IPS-18c (cell line): ENCODE measurements at regions not wholly inside any gene's neighbourhood (a gene's known extent, or its start where the extent isn't known, plus 50 kb on each side); places are given as distances from the start of the nearest gene placed in this dataset.

Source experiments
- H3K4me3 ChIP-seq: 2 replicates; pipeline ENCODE4 v1.7.0; 2013; ENCODE audit warnings: low read depth, mild to moderate bottlenecking, low read length, moderate library complexity; ENCODE audit not compliant: insufficient read depth
- H3K9me3 ChIP-seq: one replicate; pipeline ENCODE4 v1.6.1; 2013; ENCODE audit warnings: mild to moderate bottlenecking, low read length, moderate library complexity; ENCODE audit not compliant: control insufficient read depth, insufficient read depth

DNA sequence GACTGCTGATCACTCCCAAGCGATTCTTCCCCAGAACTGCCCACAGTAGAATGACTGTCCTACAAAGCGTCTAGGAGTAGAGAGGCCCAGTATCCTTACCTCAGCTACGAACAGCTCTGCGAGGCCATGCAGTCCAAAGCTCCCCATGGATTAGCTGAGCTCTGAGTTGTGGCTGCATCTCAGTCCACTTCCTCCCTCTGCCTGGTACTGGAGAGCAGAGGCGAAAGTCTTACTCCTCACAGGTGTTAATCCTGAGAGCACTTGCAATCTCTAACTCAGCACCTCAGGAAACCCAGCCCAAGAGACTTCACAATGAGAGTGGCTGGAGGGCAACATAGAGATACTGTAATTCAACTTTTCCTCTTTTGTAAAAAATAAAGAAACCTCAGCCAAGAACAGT lies 493.1 kb downstream of the BCAT1 start:
- no peak overlapping the region for H3K4me3 ChIP-seq
- H3K9me3 ChIP-seq = no peaks in the 10 kb centered on the region

- Histone ChIP-seq H3K4me3 (no peak overlapping the region), H3K9me3 (no peaks in the 10 kb centered on the region)
Measured at GRCh38 chr12:24447678-24448077, 498.2 kb upstream of the SOX5 start.

DNA sequence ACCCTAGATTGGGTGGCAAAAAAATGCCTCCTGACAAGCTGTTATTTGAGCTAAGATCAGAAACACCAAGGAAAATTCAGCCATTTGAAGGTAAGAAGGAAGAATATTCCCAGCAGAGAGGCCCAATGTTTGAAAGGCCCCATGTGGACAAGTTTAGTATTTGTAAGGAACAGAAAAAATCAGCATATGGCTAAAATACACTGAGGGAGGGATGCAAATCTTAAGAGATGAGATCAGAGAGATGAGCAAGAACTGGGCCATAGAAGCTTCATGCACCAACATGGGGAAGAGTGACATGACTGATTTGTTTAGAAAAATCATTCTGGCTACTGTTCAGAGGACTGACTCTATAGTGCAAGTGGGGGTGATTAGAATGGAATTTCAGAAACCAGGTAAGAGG lies 496.8 kb upstream of the SOX5 start:
- Histone ChIP-seq H3K4me3 (no peak overlapping the region), H3K9me3 (no peaks in the 10 kb centered on the region)

DNA sequence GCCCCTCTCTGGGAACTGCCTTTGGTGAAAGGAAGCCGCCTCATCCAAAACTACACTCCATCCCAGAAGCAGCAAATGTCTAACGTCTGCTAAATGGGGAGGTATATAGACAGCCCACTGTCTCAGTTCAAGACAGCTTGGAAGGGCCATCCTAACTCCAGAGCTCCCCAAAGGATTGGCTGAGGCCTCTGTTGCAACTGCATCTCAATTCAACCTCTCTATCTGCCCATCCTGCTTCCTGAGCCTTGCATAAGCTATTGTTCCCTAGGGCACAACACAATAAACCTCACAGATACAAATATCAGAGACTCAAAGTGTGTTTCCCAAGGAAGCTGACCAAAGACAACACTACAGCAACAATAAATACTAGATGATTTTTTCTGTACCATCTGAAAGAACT lies 495.2 kb upstream of the SOX5 start:
- H3K9me3 ChIP-seq = peaks cover 2% of the 10 kb centered on the region
- no peak overlapping the region for H3K4me3 ChIP-seq

DNA sequence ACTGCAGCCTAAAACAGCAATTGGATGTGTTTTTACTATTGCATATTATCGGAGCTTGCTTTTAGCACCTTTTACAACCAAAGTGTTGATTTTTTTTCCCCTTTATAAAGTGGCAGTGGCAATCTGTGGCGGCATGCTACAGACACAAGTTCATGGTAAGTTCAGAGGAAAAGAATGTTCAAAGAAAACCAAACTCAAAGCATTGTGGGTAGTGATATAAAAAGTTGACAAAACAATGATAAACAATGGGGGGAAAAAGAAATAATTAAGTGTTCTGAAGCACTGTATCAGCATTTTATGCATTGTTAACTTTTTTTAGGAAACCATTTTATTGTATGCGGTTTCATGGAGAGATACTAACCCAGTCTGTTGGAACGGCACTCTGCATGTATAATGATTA lies 492.0 kb upstream of the SOX5 start:
- peaks cover 2% of the 10 kb centered on the region for H3K9me3 ChIP-seq
- no peak overlapping the region for H3K4me3 ChIP-seq

DNA sequence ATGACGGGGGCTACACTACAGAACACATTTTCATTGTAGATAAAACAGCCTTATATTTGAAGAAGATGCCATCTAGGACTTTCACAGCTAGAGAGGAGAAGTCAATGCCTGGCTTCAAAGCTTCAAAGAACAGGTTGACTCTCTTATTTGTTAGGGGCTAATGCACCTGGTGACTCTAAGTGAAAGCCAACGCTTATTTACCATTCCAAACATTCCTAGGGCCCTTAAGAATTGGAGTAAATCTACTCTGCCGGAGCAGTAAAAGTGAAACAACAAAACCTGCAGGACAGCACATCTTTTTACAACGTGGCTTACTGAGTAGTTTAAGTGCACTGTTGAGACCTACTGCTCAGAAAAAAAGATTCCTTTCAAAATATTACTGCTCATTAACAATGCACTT lies 487.2 kb upstream of the SOX5 start:
- Histone ChIP-seq H3K9me3 (peaks cover 2% of the 10 kb centered on the region), H3K4me3 (no peak overlapping the region)

GRCh38 chr12:24431872-24432271 lies 482.4 kb upstream of the SOX5 start:
- H3K9me3 ChIP-seq = no peaks in the 10 kb centered on the region
- H3K4me3 ChIP-seq = no peak overlapping the region

- Histone ChIP-seq H3K9me3 (no peaks in the 10 kb centered on the region), H3K4me3 (no peak overlapping the region)
Measured at GRCh38 chr12:24427776-24428175, 478.3 kb upstream of the SOX5 start.

DNA sequence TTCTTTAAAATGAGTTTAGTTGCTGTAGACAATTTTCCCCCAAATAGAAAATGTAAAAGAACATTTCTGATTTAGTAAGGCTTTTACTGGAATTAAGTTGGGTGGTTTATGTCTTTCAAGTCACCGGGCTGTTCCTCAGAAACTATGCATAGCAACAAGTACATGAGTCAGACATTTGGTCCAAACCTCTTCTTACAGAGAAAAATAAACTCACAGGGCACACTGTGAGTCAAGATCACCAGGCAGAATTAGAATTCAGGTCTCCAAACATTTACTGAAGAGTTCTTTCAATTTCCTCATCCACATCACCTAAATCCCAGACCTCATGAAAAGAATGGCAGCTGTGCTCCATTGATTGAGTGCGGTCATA lies 476.1 kb upstream of the SOX5 start:
- H3K9me3 ChIP-seq = no peaks in the 10 kb centered on the region
- no peak overlapping the region for H3K4me3 ChIP-seq

DNA sequence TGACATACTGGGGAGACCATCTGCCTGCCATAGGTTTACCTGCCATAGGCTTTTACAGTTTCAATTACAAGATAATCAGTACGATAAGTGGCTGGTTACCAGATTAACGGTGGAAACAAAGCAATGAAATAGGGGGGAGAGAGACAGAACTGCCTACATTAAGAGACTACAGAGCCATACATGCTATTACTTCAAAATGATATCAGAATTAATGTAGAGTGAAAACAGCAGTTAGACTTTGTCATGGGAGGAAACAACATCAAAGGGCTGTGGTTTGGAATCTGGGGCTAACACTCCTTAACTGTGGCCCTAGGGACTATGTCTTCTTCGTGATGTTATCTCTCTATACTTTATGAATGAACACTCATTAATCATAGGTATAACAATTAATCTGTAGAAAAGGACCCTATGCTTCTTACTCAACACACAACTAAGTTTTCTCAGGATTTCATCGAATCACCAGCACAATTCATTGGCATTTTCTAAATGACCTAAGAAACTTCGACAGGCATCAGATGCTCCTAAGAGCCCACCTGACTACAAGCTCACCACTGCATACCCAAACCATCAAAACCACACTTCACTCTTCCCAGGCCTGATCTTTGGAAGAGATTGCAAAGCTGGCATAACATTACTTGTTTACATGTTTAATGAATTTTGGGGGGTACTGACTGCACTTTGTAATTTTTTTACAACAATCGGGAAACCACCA lies 475.6 kb upstream of the SOX5 start:
- Histone ChIP-seq H3K4me3 (no peak overlapping the region), H3K9me3 (no peaks in the 10 kb centered on the region)

DNA sequence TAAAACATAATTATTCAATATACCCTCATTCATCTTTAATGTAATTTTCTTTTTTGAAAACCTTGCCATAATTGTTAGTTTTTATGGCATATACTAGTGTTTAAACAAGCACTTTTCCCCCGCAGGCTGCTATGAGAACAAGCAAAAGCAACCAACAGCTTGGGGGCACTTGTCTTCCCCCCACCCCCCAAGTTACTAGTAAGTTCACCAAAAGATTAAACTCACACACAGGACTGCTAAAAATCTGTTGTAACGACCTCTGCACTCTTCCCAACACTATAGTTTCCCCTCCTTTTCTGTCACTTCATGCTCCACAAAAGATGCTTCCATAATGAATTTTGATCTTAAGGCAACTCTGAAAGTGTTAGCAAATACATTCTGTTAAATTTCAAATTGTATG lies 474.9 kb upstream of the SOX5 start:
- H3K9me3 ChIP-seq = no peaks in the 10 kb centered on the region
- H3K4me3 ChIP-seq = no peak overlapping the region

- H3K9me3 ChIP-seq = no peaks in the 10 kb centered on the region
Measured at GRCh38 chr12:24423611-24424010, 474.1 kb upstream of the SOX5 start.

DNA sequence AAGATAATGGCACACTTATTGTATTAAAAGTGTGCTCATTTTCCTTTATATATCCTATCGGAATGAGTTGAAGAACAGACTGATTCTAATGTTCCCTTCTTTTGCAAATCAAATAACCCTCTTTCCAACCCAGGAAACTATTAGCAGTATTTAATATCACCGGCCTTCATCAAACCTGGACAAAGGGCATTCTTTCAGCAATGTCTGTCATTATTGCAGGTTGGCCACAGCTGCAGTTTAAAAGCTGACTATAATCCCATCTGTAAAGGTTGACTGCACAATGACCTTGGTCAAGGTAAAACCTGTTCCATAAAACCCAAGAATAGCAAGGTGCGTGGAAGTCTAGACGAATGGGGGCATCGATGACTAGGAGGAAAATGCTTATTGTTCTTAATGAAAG lies 472.3 kb upstream of the SOX5 start:
- H3K9me3 ChIP-seq = no peaks in the 10 kb centered on the region
- H3K4me3 ChIP-seq = no peak overlapping the region

More at GRCh38 chr12:24423611-24424010, 474.1 kb upstream of the SOX5 start:
- H3K4me3 ChIP-seq = no peak overlapping the region

DNA sequence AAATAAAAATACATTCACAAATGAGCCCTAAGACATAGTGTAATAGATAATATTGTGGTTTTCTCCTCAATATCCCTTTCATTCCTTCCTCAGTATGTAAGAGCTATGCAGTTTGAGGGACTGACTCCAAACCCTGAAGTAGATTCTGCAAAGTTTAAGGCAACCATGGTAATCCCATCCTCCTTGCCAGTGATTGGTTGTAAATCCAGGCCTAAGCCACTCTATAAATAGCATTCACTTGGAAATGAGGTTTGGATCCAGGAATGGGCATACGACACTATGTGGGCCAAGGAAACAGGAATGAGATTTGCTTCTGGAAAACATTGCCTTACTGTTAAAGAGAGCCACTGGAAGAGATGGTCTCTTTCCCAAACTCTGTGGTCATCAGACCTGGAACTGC lies 468.7 kb upstream of the SOX5 start:
- H3K4me3 ChIP-seq = no peak overlapping the region
- no peaks in the 10 kb centered on the region for H3K9me3 ChIP-seq

DNA sequence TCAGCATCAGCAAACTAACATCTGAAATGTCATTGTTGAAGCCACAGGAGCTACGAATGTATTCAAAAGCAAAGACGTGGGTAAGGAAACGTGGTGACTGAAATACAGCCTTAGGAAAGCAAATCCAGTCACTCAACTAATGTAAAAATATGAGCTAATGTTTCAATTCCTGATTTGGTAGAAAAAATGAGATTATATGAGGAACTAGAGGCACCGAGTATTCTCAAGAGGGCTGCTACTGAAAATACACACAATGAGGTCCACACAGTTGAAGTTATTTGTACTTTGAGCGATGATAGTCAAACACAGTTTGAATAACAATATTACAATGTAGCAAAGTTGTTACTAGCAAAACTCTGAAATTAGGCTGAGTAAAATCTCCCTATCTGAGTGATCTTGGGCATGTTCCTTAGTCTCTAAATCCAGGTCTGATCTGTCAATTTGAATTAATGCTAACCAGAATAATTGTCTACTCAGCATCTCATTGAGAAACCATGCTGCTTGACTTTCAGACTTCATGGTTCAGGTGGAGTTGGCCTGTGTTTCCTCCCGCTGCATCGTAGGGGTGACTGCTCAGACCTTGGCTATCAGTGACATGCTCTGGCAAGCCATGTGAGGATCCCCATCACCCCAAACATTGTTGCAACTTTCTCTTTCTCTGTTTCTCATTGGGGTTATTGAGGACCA lies 467.1 kb upstream of the SOX5 start:
- Histone ChIP-seq H3K9me3 (no peaks in the 10 kb centered on the region), H3K4me3 (no peak overlapping the region)

- no peaks in the 10 kb centered on the region for H3K9me3 ChIP-seq
- H3K4me3 ChIP-seq = no peak overlapping the region
Measured at GRCh38 chr12:24415934-24416333, 466.5 kb upstream of the SOX5 start.

DNA sequence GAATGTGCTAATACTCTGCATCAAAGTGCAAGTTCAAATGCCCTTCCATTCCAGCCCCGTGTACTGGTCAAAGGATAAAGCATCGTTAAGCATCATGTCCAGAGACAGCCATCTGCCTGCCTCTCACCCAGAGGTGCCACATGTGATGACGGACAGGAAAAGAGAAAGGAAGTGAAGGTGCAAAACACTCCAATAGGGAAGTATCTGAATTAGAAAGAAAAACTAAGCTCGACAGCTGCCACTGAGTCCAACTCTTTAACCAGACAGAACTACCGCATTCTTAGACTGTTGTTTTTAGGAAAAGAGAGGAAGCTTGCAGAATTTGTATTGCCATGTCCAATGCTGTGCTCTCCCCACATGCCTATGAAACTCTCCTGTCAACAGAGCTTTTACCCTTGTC lies 465.0 kb upstream of the SOX5 start:
- no peak overlapping the region for H3K4me3 ChIP-seq

DNA sequence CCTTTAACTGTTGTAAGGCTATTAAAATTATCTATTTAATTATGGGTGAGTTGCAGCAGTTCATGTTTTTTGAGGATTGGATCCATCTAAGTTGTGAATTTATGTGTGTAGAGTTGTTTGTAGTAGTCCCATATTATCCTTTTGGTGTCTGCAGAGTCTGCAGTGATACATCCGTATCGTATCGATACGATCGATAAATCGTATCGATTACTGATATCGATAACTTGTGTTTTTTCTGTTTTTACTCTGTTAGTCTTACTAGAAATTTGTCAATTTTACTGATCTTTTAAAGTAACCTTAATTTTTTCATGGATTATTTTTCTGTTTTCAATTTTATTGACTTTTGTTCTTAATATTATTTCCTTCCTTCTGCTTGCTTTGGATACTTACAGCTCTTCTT lies 462.5 kb upstream of the SOX5 start:
- Histone ChIP-seq H3K4me3 (no peak overlapping the region), H3K9me3 (no peaks in the 10 kb centered on the region)

More for the DNA sequence above, 465.0 kb upstream of the SOX5 start:
- no peaks in the 10 kb centered on the region for H3K9me3 ChIP-seq

DNA sequence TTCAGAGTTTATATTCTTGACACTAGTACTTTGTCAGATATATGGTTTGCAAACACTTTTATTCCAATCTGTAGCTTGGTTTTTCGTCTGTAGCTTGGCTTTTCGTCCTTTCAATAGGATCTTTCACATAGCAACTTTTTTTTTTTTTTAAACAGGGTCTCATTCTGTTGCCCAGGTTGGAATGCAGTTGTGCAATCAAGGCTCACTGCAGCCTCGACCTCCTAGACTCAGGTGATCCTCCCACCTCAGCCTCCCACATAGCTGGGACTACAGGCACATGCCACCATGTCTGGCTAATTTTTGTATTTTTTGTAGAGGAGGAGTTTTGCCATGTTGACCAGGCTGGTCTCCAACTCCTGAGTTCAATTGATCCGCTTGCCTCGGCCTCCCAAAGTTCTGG lies 460.4 kb upstream of the SOX5 start:
- Histone ChIP-seq H3K9me3 (no peaks in the 10 kb centered on the region), H3K4me3 (no peak overlapping the region)
